ENCODE measurements at regions not wholly inside any gene's neighbourhood (a gene's known extent, or its start where the extent isn't known, plus 50 kb on each side); places are given as distances from the start of the nearest gene placed in this dataset.

- no peak for TF ChIP-seq CTCF (conservative IDR thresholded peaks at IDR 0.05 in 1 of 2, IDR thresholded peaks at IDR 0.05 in 1 of 2; ENCODE audit: extremely low read depth in 1 of 2, insufficient read depth in 1 of 2, low read depth in 1 of 2, low read length in 2 of 2)
- no peak for TF ChIP-seq EZH2 (IDR thresholded peaks at IDR 0.05; ENCODE audit: borderline replicate concordance, low read length)
Observed at GRCh38 chr15:34493001-34493400, 55.4 kb upstream of the GOLGA8A start.
